PC-3 (cell line): ENCODE measurements at regions not wholly inside any gene's neighbourhood (a gene's known extent, or its start where the extent isn't known, plus 50 kb on each side); places are given as distances from the start of the nearest gene placed in this dataset.

Experiments used
- CTCF ChIP-seq: fragments of 300-600 bp; sonication (generic); conservative IDR thresholded peaks from 2 replicates; pipeline ENCODE4 v1.5.1; 2017; ENCODE audit warnings: antibody characterized with exemption, low read depth, mild to moderate bottlenecking, low read length
- EZH2 ChIP-seq: fragments of 300-600 bp; sonication (generic); IDR thresholded peaks from one replicate; pipeline ENCODE4 v1.6.1; 2017; ENCODE audit warnings: antibody characterized with exemption, mild to moderate bottlenecking, low read length; ENCODE audit not compliant: unreplicated experiment

DNA sequence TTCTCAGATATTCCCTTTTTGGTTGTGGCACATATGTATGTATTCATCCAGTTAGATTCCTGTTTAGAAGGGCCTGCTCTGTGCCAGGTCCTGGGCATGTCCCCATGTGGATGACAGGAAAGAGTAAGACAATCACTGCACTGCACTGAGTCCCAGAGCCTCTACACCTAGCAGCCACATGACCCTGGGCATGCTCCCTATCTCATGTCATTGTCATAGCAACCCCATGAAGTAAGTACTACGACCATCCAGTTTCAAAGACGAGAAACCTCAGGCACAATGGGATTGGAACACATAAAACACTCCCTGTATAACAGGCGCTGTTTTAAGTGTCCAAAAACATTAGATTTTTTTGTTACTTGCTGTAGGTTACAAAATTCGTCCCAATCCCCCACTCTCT, 594.4 kb downstream of the UQCRFS1 start:
- TF ChIP-seq CTCF (no peak), EZH2 (no peak)
